ENCODE measurements at regions not wholly inside any gene's neighbourhood (a gene's known extent, or its start where the extent isn't known, plus 50 kb on each side); places are given as distances from the start of the nearest gene placed in this dataset.
A peak's percentile ranks its signal among the peaks of the same experiment; 100 is the strongest.

GRCh38 chr2:9772035-9772998 is 71.0 kb upstream of the TAF1B start:
- Histone ChIP-seq H3K9me3 (no peaks in the 10 kb centered on the region), H3K4me1 (ENCODE audit: low read depth) (peaks cover 6% of the 10 kb centered on the region), H3K4me3 (no peak overlapping the region), H3K36me3 (ENCODE audit: low read depth) (no peaks in the 10 kb centered on the region)
- TF ChIP-seq CTCF (IDR thresholded peaks at IDR 0.05) = no peak
- intact Hi-C loops (cut with DNase I, micrococcal nuclease) = no loop called here
- DNase-seq (no peak), ATAC-seq (no peak)

GRCh38 chr2:9772999-9773902 is 70.0 kb upstream of the TAF1B start:
- Histone ChIP-seq H3K9me3 (no peaks in the 10 kb centered on the region), H3K4me1 (ENCODE audit: low read depth) (peaks cover 6% of the 10 kb centered on the region), H3K36me3 (ENCODE audit: low read depth) (no peaks in the 10 kb centered on the region), H3K4me3 (no peak overlapping the region)
- intact Hi-C loops (cut with DNase I, micrococcal nuclease) = no loop called here
- TF ChIP-seq CTCF (IDR thresholded peaks at IDR 0.05) = no peak
- ATAC-seq (no peak), DNase-seq (peak in 1 of 3 donors; percentile 37)

- ATAC-seq (no peak), DNase-seq (no peak)
- no peaks in the 10 kb centered on the region for H3K9me3 ChIP-seq
- no peaks in the 10 kb centered on the region for H3K36me3 ChIP-seq (ENCODE audit: low read depth)
- no peak for TF ChIP-seq CTCF (IDR thresholded peaks at IDR 0.05)
- H3K4me1 ChIP-seq (ENCODE audit: low read depth) = peaks cover 2% of the 10 kb centered on the region
- intact Hi-C loops (cut with DNase I, micrococcal nuclease) = no loop called here
- no peak overlapping the region for H3K4me3 ChIP-seq
Measured at GRCh38 chr2:9773903-9774239, 69.4 kb upstream of the TAF1B start.

- TF ChIP-seq CTCF (IDR thresholded peaks at IDR 0.05) = no peak
- intact Hi-C loops (cut with DNase I, micrococcal nuclease) = no loop called here
- no peak for ATAC-seq
Measured at GRCh38 chr2:9774266-9774665, 69.0 kb upstream of the TAF1B start.

GRCh38 chr2:9775351-9775750 is 67.9 kb upstream of the TAF1B start:
- Histone ChIP-seq H3K4me3 (no peak overlapping the region), H3K9me3 (no peaks in the 10 kb centered on the region), H3K36me3 (ENCODE audit: low read depth) (no peaks in the 10 kb centered on the region), H3K4me1 (ENCODE audit: low read depth) (peaks cover under 1% of the 10 kb centered on the region)
- no peak for TF ChIP-seq CTCF (IDR thresholded peaks at IDR 0.05)
- no peak for ATAC-seq
- intact Hi-C loops (cut with DNase I, micrococcal nuclease) = no loop called here
- DNase-seq = no peak

More at GRCh38 chr2:9774266-9774665, 69.0 kb upstream of the TAF1B start:
- no peaks in the 10 kb centered on the region for H3K9me3 ChIP-seq
- H3K36me3 ChIP-seq (ENCODE audit: low read depth) = no peaks in the 10 kb centered on the region
- peaks cover 2% of the 10 kb centered on the region for H3K4me1 ChIP-seq (ENCODE audit: low read depth)
- no peak for DNase-seq
- H3K4me3 ChIP-seq = no peak overlapping the region

Measured in mucosa of descending colon (tissue), 3 donors.